Testis (tissue), 2 donors: ENCODE measurements at regions not wholly inside any gene's neighbourhood (a gene's known extent, or its start where the extent isn't known, plus 50 kb on each side); places are given as distances from the start of the nearest gene placed in this dataset.

Experiments
- DNase-seq: peaks from one replicate; pipeline ENCODE4 v3.0.0-alpha.2; 2019
- H3K27ac ChIP-seq, 2 donors: fragments of 200-600 bp; sonication (generic); one replicate each; pipeline ENCODE4 v1.5.1; 2019
- H3K27me3 ChIP-seq: fragments of 200-600 bp; sonication (generic); one replicate; pipeline ENCODE4 v1.5.1; 2019
- H3K36me3 ChIP-seq: fragments of 200-600 bp; sonication (generic); one replicate; pipeline ENCODE4 v1.5.1; 2017; ENCODE audit warnings: low read depth; ENCODE audit errors: missing control alignments
- H3K4me1 ChIP-seq: fragments of 200-600 bp; sonication (generic); one replicate; pipeline ENCODE4 v1.5.1; 2019
- H3K4me3 ChIP-seq, 2 donors: fragments of 200-600 bp; sonication (generic); one replicate each; pipeline ENCODE4 v1.5.1; 2017 to 2019
- H3K9me3 ChIP-seq: fragments of 200-600 bp; sonication (generic); one replicate; pipeline ENCODE4 v1.5.1; 2017
- POLR2A ChIP-seq: fragments of 450-650 bp; IDR thresholded peaks from one replicate; pipeline ENCODE4 v1.6.1; 2017; ENCODE audit warnings: antibody characterized with exemption, mild to moderate bottlenecking, moderate library complexity
- WGBS, 2 donors: methylation state at CpG; one replicate each; pipeline ENCODE4 v1.1.5; 2018; 5-methylcytosine and 5-hydroxymethylcytosine counted together
- intact Hi-C: fragments of 100-400 bp; cut with DNase I; formaldehyde crosslinking; loops from one replicate; pipeline ENCODE4 v1.15.1; 2023; ENCODE audit warnings: low total_unique reads
- TF ChIP-seq, protein P1 (sequence below), 3 experiments: fragments of 450-650 bp in 2 of 3; fragments of 200-600 bp in 1 of 3; sonication (generic) in 1 of 3; IDR thresholded peaks; one replicate each; pipeline ENCODE4 v1.5.1; 2016 to 2019; ENCODE audit warnings: antibody characterized with exemption in 3 of 3, mild to moderate bottlenecking in 2 of 3, moderate library complexity in 1 of 3

GRCh38 chr2:67945056-67945455 is 117.7 kb downstream of the C1D start:
- Histone ChIP-seq H3K9me3 (no peaks in the 10 kb centered on the region), H3K27ac (no peak overlapping the region), H3K36me3 (no peaks in the 10 kb centered on the region), H3K27me3 (no peaks in the 10 kb centered on the region), H3K4me1 (no peaks in the 10 kb centered on the region), H3K4me3 (no peak overlapping the region)
- intact Hi-C loops = no loop called here
- no peak for DNase-seq
- TF ChIP-seq, protein P1, sequence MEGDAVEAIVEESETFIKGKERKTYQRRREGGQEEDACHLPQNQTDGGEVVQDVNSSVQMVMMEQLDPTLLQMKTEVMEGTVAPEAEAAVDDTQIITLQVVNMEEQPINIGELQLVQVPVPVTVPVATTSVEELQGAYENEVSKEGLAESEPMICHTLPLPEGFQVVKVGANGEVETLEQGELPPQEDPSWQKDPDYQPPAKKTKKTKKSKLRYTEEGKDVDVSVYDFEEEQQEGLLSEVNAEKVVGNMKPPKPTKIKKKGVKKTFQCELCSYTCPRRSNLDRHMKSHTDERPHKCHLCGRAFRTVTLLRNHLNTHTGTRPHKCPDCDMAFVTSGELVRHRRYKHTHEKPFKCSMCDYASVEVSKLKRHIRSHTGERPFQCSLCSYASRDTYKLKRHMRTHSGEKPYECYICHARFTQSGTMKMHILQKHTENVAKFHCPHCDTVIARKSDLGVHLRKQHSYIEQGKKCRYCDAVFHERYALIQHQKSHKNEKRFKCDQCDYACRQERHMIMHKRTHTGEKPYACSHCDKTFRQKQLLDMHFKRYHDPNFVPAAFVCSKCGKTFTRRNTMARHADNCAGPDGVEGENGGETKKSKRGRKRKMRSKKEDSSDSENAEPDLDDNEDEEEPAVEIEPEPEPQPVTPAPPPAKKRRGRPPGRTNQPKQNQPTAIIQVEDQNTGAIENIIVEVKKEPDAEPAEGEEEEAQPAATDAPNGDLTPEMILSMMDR (IDR thresholded peaks at IDR 0.05) = no peak
- 79 to 85% methylated on average over 4 of the region's 4 CpGs for WGBS, 2 donors

- WGBS, 2 donors = 58 to 69% methylated on average over 4 of the region's 4 CpGs
- no peaks in the 10 kb centered on the region for H3K9me3 ChIP-seq
- H3K27ac ChIP-seq = no peak overlapping the region
- TF ChIP-seq, protein P1 (IDR thresholded peaks at IDR 0.05) = no peak
- no peak for TF ChIP-seq POLR2A
- no peaks in the 10 kb centered on the region for H3K27me3 ChIP-seq
- H3K36me3 ChIP-seq = no peaks in the 10 kb centered on the region
- no peaks in the 10 kb centered on the region for H3K4me1 ChIP-seq
- no peak overlapping the region for H3K4me3 ChIP-seq
- intact Hi-C loops = no loop called here
- DNase-seq = no peak
Measured at GRCh38 chr2:67945940-67946339, 116.9 kb downstream of the C1D start.

- H3K27ac ChIP-seq = no peak overlapping the region
- no peaks in the 10 kb centered on the region for H3K9me3 ChIP-seq
- no peak for DNase-seq
- intact Hi-C loops = no loop called here
- TF ChIP-seq, protein P1 (IDR thresholded peaks at IDR 0.05) = no peak
- TF ChIP-seq POLR2A = no peak
- H3K4me3 ChIP-seq = no peak overlapping the region
- H3K36me3 ChIP-seq = no peaks in the 10 kb centered on the region
- H3K4me1 ChIP-seq = no peaks in the 10 kb centered on the region
- H3K27me3 ChIP-seq = no peaks in the 10 kb centered on the region
Measured at GRCh38 chr2:67948057-67948456, 114.7 kb downstream of the C1D start.

DNA sequence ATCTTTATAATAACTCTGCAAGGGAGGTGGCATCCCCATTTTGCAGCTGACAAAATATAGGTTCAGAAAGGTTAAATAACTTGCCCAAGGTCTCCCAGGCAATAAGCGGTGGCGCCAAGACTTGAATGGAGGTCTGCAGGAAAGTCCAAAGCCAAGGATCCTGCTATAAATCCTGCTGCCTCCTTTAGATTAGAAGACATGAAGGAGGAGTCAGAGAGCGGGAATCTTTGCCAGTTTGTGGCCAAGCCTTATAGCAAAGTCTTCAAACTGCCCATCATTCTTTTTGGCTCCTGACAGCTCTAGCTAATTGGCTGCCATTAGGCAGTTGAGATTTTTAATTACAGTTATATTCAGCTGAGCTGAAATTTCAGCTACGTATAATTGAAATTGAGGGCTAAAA is 114.3 kb downstream of the C1D start:
- intact Hi-C loops = no loop called here
- Histone ChIP-seq H3K4me1 (no peaks in the 10 kb centered on the region), H3K4me3 (no peak overlapping the region), H3K9me3 (no peaks in the 10 kb centered on the region), H3K27me3 (no peaks in the 10 kb centered on the region), H3K27ac (no peak overlapping the region), H3K36me3 (no peaks in the 10 kb centered on the region)
- 83 to 92% methylated on average over 4 of the region's 4 CpGs for WGBS, 2 donors
- TF ChIP-seq, protein P1 (IDR thresholded peaks at IDR 0.05) = no peak
- TF ChIP-seq POLR2A = no peak
- DNase-seq = no peak

- TF ChIP-seq, protein P1 (IDR thresholded peaks at IDR 0.05) = no peak
- no peak for TF ChIP-seq POLR2A
- WGBS, 2 donors = 75 to 86% methylated on average over 2 of the region's 2 CpGs
- Histone ChIP-seq H3K4me1 (no peaks in the 10 kb centered on the region), H3K9me3 (no peaks in the 10 kb centered on the region), H3K27me3 (no peaks in the 10 kb centered on the region), H3K27ac (no peak overlapping the region), H3K4me3 (no peak overlapping the region), H3K36me3 (no peaks in the 10 kb centered on the region)
- intact Hi-C loops = no loop called here
- no peak for DNase-seq
Measured at GRCh38 chr2:67950018-67950417, 112.8 kb downstream of the C1D start.
